Endodermal cell (in vitro differentiated cells): ENCODE measurements at regions not wholly inside any gene's neighbourhood (a gene's known extent, or its start where the extent isn't known, plus 50 kb on each side); places are given as distances from the start of the nearest gene placed in this dataset.

Source experiments
- DNase-seq: peaks from one replicate; pipeline ENCODE4 v3.0.0-alpha.2; 2017
- H3K27ac ChIP-seq: 2 replicates; pipeline ENCODE4 v1.5.1; 2013; ENCODE audit warnings: mild to moderate bottlenecking, low read depth, low read length, moderate library complexity
- H3K27me3 ChIP-seq: 2 replicates; pipeline ENCODE4 v1.6.1; 2013; ENCODE audit warnings: mild to moderate bottlenecking, low read length, moderate library complexity; ENCODE audit not compliant: insufficient read depth, control insufficient read depth, poor library complexity, severe bottlenecking
- H3K36me3 ChIP-seq: 2 replicates; pipeline ENCODE4 v1.7.0; 2013; ENCODE audit warnings: mild to moderate bottlenecking, low read length, moderate library complexity; ENCODE audit not compliant: control insufficient read depth, insufficient read depth
- H3K4me1 ChIP-seq: one replicate; pipeline ENCODE4 v1.7.0; 2013; ENCODE audit warnings: low read length; ENCODE audit not compliant: control insufficient read depth, insufficient read depth
- H3K4me3 ChIP-seq: 2 replicates; pipeline ENCODE4 v1.5.1; 2013; ENCODE audit warnings: mild to moderate bottlenecking, low read length, moderate library complexity
- H3K9ac ChIP-seq: 2 replicates; pipeline ENCODE4 v1.6.1; 2013; ENCODE audit warnings: mild to moderate bottlenecking, low read length, moderate library complexity; ENCODE audit not compliant: poor library complexity, severe bottlenecking; ENCODE audit errors: extremely low read depth
- H3K9me3 ChIP-seq: 2 replicates; pipeline ENCODE4 v1.6.1; 2013; ENCODE audit warnings: mild to moderate bottlenecking, low read length, moderate library complexity; ENCODE audit not compliant: control insufficient read depth
- H3K27ac Mint-ChIP-seq: 2 replicates; pipeline ENCODE4 v1.8.0; 2020; ENCODE audit warnings: mixed read lengths
- H3K27me3 Mint-ChIP-seq: 2 replicates; pipeline ENCODE4 v1.8.0; 2021; ENCODE audit warnings: mild to moderate bottlenecking, mixed read lengths; ENCODE audit not compliant: insufficient read depth
- H3K36me3 Mint-ChIP-seq: 2 replicates; pipeline ENCODE4 v1.8.0; 2020; ENCODE audit warnings: low read depth, mixed read lengths
- H3K4me1 Mint-ChIP-seq: 2 replicates; pipeline ENCODE4 v1.8.0; 2020; ENCODE audit warnings: mixed read lengths
- H3K4me3 Mint-ChIP-seq: 2 replicates; pipeline ENCODE4 v1.8.0; 2020; ENCODE audit warnings: mild to moderate bottlenecking, moderate library complexity, mixed read lengths
- H3K9me3 Mint-ChIP-seq: 2 replicates; pipeline ENCODE4 v1.8.0; 2020; ENCODE audit warnings: mild to moderate bottlenecking, mixed read lengths
- WGBS, 2 experiments: methylation state at CpG; one replicate each; pipeline versions ENCODE4 v1.1.5 to v1.1.7; 2013; ENCODE audit warnings: missing lambda C conversion rate in 2 of 2, mixed read lengths in 1 of 2; ENCODE audit not compliant: insufficient coverage in 1 of 2, insufficient read length in 1 of 2; 5-methylcytosine and 5-hydroxymethylcytosine counted together
- TF ChIP-seq, protein P1 (sequence below): fragments of 200-600 bp; sonication (generic); conservative IDR thresholded peaks from 2 replicates; pipeline ENCODE4 v1.5.0; 2021; ENCODE audit warnings: antibody characterized with exemption, mild to moderate bottlenecking

DNA sequence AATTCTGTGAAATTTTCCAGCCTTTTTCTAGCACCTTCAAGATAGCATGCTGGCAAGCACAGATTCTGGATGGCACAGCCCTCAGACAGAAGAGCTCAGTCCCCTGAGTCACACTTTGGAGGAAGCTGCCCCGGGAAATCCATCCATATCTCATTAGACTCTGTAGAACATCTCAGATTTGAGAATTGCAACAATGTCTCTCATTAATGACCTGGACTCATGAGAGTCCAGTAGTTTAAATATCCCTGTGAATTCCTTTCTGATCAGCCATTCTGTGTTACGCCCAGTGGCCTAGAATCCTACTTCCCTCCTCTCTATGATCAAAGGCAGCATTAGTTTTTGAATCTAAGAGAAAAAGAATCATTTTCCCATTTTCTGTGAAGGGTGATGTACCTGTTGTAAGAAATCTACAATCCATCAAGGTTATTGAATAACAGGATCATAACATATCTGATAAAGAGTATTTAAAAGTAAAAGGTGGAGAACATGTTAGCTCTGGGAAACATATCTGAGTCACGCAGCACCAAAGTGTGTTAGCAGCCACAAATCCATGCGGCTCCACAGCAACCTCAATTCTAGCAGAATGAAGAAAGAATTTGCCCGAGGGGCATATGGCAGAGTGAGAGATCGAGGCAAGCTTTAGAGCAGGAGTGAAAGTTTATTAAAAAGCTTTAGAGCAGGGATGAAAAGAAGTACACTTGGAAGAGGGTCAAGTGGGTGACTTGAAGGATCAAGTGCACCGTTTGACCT, 855.6 kb upstream of the TMEM132C start:
- Mint-ChIP-seq H3K9me3 (no peaks in the 10 kb centered on the region), H3K36me3 (no peaks in the 10 kb centered on the region), H3K4me3 (no peak overlapping the region), H3K27me3 (peaks cover 22% of the 10 kb centered on the region), H3K27ac (no peak overlapping the region), H3K4me1 (peaks cover 19% of the 10 kb centered on the region)
- Histone ChIP-seq H3K9ac (no peak overlapping the region), H3K36me3 (no peaks in the 10 kb centered on the region), H3K27ac (no peak overlapping the region), H3K4me1 (peaks cover 7% of the 10 kb centered on the region), H3K9me3 (no peaks in the 10 kb centered on the region), H3K4me3 (no peak overlapping the region), H3K27me3 (peaks cover 8% of the 10 kb centered on the region)
- WGBS, 2 experiments = 80 to 95% methylated on average over 3 to 7 of the region's 7 CpGs
- TF ChIP-seq, protein P1, sequence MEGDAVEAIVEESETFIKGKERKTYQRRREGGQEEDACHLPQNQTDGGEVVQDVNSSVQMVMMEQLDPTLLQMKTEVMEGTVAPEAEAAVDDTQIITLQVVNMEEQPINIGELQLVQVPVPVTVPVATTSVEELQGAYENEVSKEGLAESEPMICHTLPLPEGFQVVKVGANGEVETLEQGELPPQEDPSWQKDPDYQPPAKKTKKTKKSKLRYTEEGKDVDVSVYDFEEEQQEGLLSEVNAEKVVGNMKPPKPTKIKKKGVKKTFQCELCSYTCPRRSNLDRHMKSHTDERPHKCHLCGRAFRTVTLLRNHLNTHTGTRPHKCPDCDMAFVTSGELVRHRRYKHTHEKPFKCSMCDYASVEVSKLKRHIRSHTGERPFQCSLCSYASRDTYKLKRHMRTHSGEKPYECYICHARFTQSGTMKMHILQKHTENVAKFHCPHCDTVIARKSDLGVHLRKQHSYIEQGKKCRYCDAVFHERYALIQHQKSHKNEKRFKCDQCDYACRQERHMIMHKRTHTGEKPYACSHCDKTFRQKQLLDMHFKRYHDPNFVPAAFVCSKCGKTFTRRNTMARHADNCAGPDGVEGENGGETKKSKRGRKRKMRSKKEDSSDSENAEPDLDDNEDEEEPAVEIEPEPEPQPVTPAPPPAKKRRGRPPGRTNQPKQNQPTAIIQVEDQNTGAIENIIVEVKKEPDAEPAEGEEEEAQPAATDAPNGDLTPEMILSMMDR = no peak
- DNase-seq = no peak

GRCh38 chr12:127411981-127412380, 855.0 kb upstream of the TMEM132C start:
- TF ChIP-seq, protein P1 = no peak
- Histone ChIP-seq H3K9ac (no peak overlapping the region), H3K4me3 (no peak overlapping the region), H3K4me1 (peaks cover 7% of the 10 kb centered on the region), H3K36me3 (no peaks in the 10 kb centered on the region), H3K27me3 (peaks cover 8% of the 10 kb centered on the region), H3K9me3 (no peaks in the 10 kb centered on the region), H3K27ac (no peak overlapping the region)
- Mint-ChIP-seq H3K9me3 (no peaks in the 10 kb centered on the region), H3K27ac (no peak overlapping the region), H3K4me3 (no peak overlapping the region), H3K36me3 (no peaks in the 10 kb centered on the region), H3K27me3 (peaks cover 18% of the 10 kb centered on the region), H3K4me1 (peaks cover 19% of the 10 kb centered on the region)
- whole genome bisulfite sequencing, 2 experiments = 93 to 99% methylated on average over 10 to 11 of the region's 11 CpGs
- DNase-seq = no peak

DNA sequence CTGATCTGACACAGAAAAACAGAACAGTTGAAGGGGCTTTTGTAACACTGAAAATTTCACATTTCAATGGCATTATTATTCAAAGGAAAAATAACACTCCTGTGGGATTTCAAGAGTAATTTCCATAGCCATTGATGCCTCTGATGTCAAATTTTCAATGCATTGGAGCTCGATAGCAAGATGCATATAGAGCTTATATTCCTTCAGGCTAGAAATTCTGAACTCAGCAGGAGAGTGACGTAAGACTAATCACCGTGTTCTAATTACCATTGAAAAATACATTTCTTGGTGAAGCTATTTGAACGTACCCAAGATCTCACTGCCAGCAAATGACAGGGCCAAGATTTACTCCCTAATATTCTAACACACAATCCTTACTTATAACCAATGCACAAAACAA, 854.1 kb upstream of the TMEM132C start:
- H3K9me3 ChIP-seq = no peaks in the 10 kb centered on the region
- peaks cover 7% of the 10 kb centered on the region for H3K4me1 ChIP-seq
- no peaks in the 10 kb centered on the region for H3K36me3 ChIP-seq
- TF ChIP-seq, protein P1 = no peak
- H3K27me3 Mint-ChIP-seq = peaks cover 18% of the 10 kb centered on the region
- no peak overlapping the region for H3K27ac ChIP-seq
- no peak overlapping the region for H3K4me3 ChIP-seq
- WGBS, 2 experiments = 79 to 90% methylated on average over 4 of the region's 4 CpGs
- DNase-seq = no peak
- peaks cover 8% of the 10 kb centered on the region for H3K27me3 ChIP-seq
- H3K9ac ChIP-seq = no peak overlapping the region
- no peak overlapping the region for H3K4me3 Mint-ChIP-seq
- H3K36me3 Mint-ChIP-seq = no peaks in the 10 kb centered on the region
- H3K9me3 Mint-ChIP-seq = peaks cover 3% of the 10 kb centered on the region
- peaks cover 19% of the 10 kb centered on the region for H3K4me1 Mint-ChIP-seq
- H3K27ac Mint-ChIP-seq = no peak overlapping the region
